SK-N-SH (cell line): ENCODE measurements at regions not wholly inside any gene's neighbourhood (a gene's known extent, or its start where the extent isn't known, plus 50 kb on each side); places are given as distances from the start of the nearest gene placed in this dataset.

Experiments used
- CTCF ChIA-PET: fragments of 300-600, 350-600 bp; formaldehyde crosslinking; extraction: SDS; loops from one replicate; lab custom pipeline; 2021; lab: Yijun Ruan, JAX
- POLR2A ChIA-PET: fragments of 350-600 bp; sonication (Branson Sonifier 250); formaldehyde crosslinking; extraction: SDS; loops from one replicate; lab custom pipeline; 2020; ENCODE audit warnings: antibody characterized with exemption, inconsistent platforms; lab: Yijun Ruan, JAX
- DNase-seq: peaks from one replicate; pipeline ENCODE4 v3.0.0; 2012
- H2AFZ ChIP-seq: fragments of 200-600 bp; sonication (generic); 2 replicates; pipeline ENCODE4 v1.8.1; 2016; ENCODE audit warnings: antibody characterized with exemption, mild to moderate bottlenecking, low read depth
- H3F3A ChIP-seq: fragments of 200-600 bp; sonication (generic); replicated peaks from 2 replicates; pipeline ENCODE3; 2016; ENCODE audit warnings: antibody characterized with exemption, mild to moderate bottlenecking; ENCODE audit not compliant: insufficient read depth
- H3K27ac ChIP-seq, 2 experiments: fragments of 200-500 bp in 1 of 2; fragments of 200-600 bp in 1 of 2; sonication (Bioruptor generic) in 1 of 2; sonication (generic), shearing (Covaris generic) in 1 of 2; 2 replicates each; pipeline versions ENCODE4 v1.5.1 to v1.6.1; 2014 to 2016; ENCODE audit warnings: low read depth in 2 of 2, inconsistent platforms in 1 of 2, low read length in 1 of 2, mild to moderate bottlenecking in 1 of 2, mixed read lengths in 1 of 2
- H3K27me3 ChIP-seq: fragments of 200-600 bp; sonication (generic), shearing (Covaris generic); 2 replicates; pipeline ENCODE4 v1.6.1; 2016; ENCODE audit warnings: mixed run types; ENCODE audit not compliant: insufficient read depth
- H3K36me3 ChIP-seq, 2 experiments: fragments of 200-500 bp in 1 of 2; fragments of 200-600 bp in 1 of 2; sonication (Bioruptor generic) in 1 of 2; sonication (generic) in 1 of 2; replicated peaks in 1 of 2; 2 replicates each; pipeline versions ENCODE3 to v1.5.1; 2014 to 2016; ENCODE audit warnings: low read length in 1 of 2, mild to moderate bottlenecking in 1 of 2; ENCODE audit not compliant: insufficient read depth in 2 of 2, control insufficient read depth in 1 of 2
- H3K4me1 ChIP-seq, 2 experiments: fragments of 200-500 bp in 1 of 2; fragments of 200-600 bp in 1 of 2; sonication (Bioruptor generic) in 1 of 2; sonication (generic), shearing (Covaris generic) in 1 of 2; 2 replicates each; pipeline versions ENCODE4 v1.5.1 to v1.6.1; 2014 to 2016; ENCODE audit warnings: low read depth in 1 of 2, low read length in 1 of 2, mixed run types in 1 of 2; ENCODE audit not compliant: insufficient read depth in 2 of 2, control insufficient read depth in 1 of 2
- H3K4me2 ChIP-seq: fragments of 200-600 bp; sonication (generic), shearing (Covaris generic); 2 replicates; pipeline ENCODE4 v1.6.1; 2017; ENCODE audit warnings: mixed run types
- H3K4me3 ChIP-seq, 2 experiments: fragments of 200-500 bp in 1 of 2; fragments of 200-600 bp in 1 of 2; sonication (Bioruptor generic) in 1 of 2; sonication (generic), shearing (Covaris generic) in 1 of 2; 2 replicates each; pipeline versions ENCODE4 v1.5.1 to v1.8.1; 2014 to 2016; ENCODE audit warnings: low read depth in 2 of 2, inconsistent platforms in 1 of 2, low read length in 1 of 2, mild to moderate bottlenecking in 1 of 2, mixed read lengths in 1 of 2, moderate library complexity in 1 of 2
- H3K79me2 ChIP-seq: fragments of 200-600 bp; sonication (generic); 2 replicates; pipeline ENCODE4 v1.8.1; 2017; ENCODE audit warnings: mild to moderate bottlenecking; ENCODE audit not compliant: insufficient read depth
- H3K9ac ChIP-seq: fragments of 200-600 bp; sonication (generic); 2 replicates; pipeline ENCODE4 v1.6.1; 2017; ENCODE audit warnings: mixed run types
- H3K9me2 ChIP-seq: fragments of 200-600 bp; sonication (generic); 2 replicates; pipeline ENCODE4 v1.6.1; 2017; ENCODE audit warnings: mixed run types
- H3K9me3 ChIP-seq: fragments of 200-600 bp; sonication (generic); 2 replicates; pipeline ENCODE4 v1.6.1; 2017; ENCODE audit warnings: mixed run types, mild to moderate bottlenecking, moderate library complexity
- H4K20me1 ChIP-seq: fragments of 200-600 bp; sonication (generic); 2 replicates; pipeline ENCODE4 v1.6.1; 2017; ENCODE audit warnings: mild to moderate bottlenecking, mixed run types; ENCODE audit not compliant: insufficient read depth
- CHD2 ChIP-seq: fragments of 150-350 bp; IDR thresholded peaks from 2 replicates; pipeline ENCODE4 v1.6.1; 2018; ENCODE audit warnings: low read length; ENCODE audit not compliant: partially characterized antibody
- ELF1 ChIP-seq: IDR thresholded peaks from 2 replicates; pipeline ENCODE4 v1.4.0; 2012
- EZH2phosphoT487 ChIP-seq: fragments of 200-600 bp; sonication (generic); IDR thresholded peaks from 2 replicates; pipeline ENCODE4 v1.6.1; 2017; ENCODE audit warnings: low read depth, mixed run types, mild to moderate bottlenecking, antibody characterized with exemption, moderate library complexity, borderline replicate concordance
- FOXJ3 ChIP-seq: sonication (generic); formaldehyde crosslinking; IDR thresholded peaks from 2 replicates; pipeline ENCODE4 v1.5.1; 2020; ENCODE audit warnings: mild to moderate bottlenecking, missing genetic modification reagents
- JUND ChIP-seq: IDR thresholded peaks from 2 replicates; pipeline ENCODE4 v1.4.0; 2012
- MEF2A ChIP-seq: IDR thresholded peaks from 2 replicates; pipeline ENCODE4 v1.4.0; 2012; ENCODE audit warnings: low read depth, borderline replicate concordance
- NFIC ChIP-seq: IDR thresholded peaks from 2 replicates; pipeline ENCODE4 v1.4.0; 2012; ENCODE audit warnings: borderline replicate concordance
- NRF1 ChIP-seq: IDR thresholded peaks from 2 replicates; pipeline ENCODE4 v1.6.1; 2012; ENCODE audit warnings: low read depth, mild to moderate bottlenecking, low read length
- POLR2AphosphoS5 ChIP-seq: IDR thresholded peaks from 2 replicates; pipeline ENCODE4 v1.6.1; 2012; ENCODE audit warnings: low read depth, low read length
- RAD21 ChIP-seq: IDR thresholded peaks from 2 replicates; pipeline ENCODE4 v1.6.1; 2012; ENCODE audit warnings: mild to moderate bottlenecking, low read length
- RCOR1 ChIP-seq: fragments of 150-350 bp; IDR thresholded peaks from 2 replicates; pipeline ENCODE4 v1.6.1; 2017; ENCODE audit warnings: antibody characterized with exemption, low read length
- YY1 ChIP-seq: IDR thresholded peaks from 2 replicates; pipeline ENCODE4 v1.4.0; 2012; ENCODE audit warnings: low read depth, mild to moderate bottlenecking
- WGBS: methylation state at CpG from one replicate; pipeline ENCODE4 v1.1.6; 2017; ENCODE audit warnings: low lambda C conversion rate; 5-methylcytosine and 5-hydroxymethylcytosine counted together
- TF ChIP-seq, protein P1 (sequence below): IDR thresholded peaks from 2 replicates; pipeline ENCODE4 v1.4.0; 2012; ENCODE audit warnings: low read depth, borderline replicate concordance
- TF ChIP-seq, protein P2 (sequence below): IDR thresholded peaks from 2 replicates; pipeline ENCODE4 v1.6.1; 2012; ENCODE audit warnings: mild to moderate bottlenecking, low read depth, low read length, moderate library complexity
- TF ChIP-seq, protein P3 (sequence below): fragments of 150-350 bp; IDR thresholded peaks from 2 replicates; pipeline ENCODE4 v1.6.1; 2017; ENCODE audit warnings: antibody characterized with exemption, low read length, low read depth, borderline replicate concordance

DNA sequence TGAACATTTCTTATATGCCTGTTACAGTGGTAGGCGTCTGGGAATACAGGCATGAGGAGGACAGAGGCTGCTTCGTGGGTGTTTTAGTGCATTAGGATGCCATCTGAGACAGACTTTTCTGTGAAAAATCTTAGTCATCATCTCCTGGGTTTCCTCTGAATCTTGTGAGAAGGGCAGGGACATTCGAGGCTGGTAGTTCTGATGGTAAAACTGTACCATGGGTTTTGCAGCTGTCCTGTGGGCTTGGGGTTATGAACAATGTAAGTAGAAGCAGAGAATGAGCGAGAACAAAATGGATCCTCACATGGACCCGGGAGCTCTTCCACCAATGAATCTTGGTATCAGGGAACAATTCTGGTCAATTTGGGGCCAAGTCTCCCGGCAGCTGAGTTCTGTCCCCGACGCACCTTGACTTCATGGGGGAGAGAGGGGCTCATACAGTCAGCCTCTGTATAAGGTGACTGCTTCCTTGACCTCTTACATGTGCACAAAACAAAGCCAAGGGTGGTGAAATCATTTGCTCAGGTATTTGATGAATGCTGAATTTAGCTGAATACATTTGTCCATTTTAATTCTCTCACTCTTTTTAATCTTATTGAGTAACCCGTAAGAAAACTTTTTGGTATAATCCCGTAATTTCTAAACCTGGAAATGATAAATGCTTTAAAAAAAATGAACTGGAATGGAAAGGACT, 63.6 kb upstream of the ERRFI1 start (continued):
- TF ChIP-seq, protein P1, sequence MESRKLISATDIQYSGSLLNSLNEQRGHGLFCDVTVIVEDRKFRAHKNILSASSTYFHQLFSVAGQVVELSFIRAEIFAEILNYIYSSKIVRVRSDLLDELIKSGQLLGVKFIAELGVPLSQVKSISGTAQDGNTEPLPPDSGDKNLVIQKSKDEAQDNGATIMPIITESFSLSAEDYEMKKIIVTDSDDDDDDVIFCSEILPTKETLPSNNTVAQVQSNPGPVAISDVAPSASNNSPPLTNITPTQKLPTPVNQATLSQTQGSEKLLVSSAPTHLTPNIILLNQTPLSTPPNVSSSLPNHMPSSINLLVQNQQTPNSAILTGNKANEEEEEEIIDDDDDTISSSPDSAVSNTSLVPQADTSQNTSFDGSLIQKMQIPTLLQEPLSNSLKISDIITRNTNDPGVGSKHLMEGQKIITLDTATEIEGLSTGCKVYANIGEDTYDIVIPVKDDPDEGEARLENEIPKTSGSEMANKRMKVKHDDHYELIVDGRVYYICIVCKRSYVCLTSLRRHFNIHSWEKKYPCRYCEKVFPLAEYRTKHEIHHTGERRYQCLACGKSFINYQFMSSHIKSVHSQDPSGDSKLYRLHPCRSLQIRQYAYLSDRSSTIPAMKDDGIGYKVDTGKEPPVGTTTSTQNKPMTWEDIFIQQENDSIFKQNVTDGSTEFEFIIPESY = no peak
- no peak for TF ChIP-seq POLR2AphosphoS5
- TF ChIP-seq, protein P2, sequence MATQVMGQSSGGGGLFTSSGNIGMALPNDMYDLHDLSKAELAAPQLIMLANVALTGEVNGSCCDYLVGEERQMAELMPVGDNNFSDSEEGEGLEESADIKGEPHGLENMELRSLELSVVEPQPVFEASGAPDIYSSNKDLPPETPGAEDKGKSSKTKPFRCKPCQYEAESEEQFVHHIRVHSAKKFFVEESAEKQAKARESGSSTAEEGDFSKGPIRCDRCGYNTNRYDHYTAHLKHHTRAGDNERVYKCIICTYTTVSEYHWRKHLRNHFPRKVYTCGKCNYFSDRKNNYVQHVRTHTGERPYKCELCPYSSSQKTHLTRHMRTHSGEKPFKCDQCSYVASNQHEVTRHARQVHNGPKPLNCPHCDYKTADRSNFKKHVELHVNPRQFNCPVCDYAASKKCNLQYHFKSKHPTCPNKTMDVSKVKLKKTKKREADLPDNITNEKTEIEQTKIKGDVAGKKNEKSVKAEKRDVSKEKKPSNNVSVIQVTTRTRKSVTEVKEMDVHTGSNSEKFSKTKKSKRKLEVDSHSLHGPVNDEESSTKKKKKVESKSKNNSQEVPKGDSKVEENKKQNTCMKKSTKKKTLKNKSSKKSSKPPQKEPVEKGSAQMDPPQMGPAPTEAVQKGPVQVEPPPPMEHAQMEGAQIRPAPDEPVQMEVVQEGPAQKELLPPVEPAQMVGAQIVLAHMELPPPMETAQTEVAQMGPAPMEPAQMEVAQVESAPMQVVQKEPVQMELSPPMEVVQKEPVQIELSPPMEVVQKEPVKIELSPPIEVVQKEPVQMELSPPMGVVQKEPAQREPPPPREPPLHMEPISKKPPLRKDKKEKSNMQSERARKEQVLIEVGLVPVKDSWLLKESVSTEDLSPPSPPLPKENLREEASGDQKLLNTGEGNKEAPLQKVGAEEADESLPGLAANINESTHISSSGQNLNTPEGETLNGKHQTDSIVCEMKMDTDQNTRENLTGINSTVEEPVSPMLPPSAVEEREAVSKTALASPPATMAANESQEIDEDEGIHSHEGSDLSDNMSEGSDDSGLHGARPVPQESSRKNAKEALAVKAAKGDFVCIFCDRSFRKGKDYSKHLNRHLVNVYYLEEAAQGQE = no peak
- TF ChIP-seq FOXJ3 = no peak
- TF ChIP-seq MEF2A = no peak
- no peak for TF ChIP-seq RCOR1
- TF ChIP-seq, protein P3, sequence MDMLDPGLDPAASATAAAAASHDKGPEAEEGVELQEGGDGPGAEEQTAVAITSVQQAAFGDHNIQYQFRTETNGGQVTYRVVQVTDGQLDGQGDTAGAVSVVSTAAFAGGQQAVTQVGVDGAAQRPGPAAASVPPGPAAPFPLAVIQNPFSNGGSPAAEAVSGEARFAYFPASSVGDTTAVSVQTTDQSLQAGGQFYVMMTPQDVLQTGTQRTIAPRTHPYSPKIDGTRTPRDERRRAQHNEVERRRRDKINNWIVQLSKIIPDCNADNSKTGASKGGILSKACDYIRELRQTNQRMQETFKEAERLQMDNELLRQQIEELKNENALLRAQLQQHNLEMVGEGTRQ = no peak
- no peak for TF ChIP-seq ELF1
- no peak for TF ChIP-seq EZH2phosphoT487
- TF ChIP-seq YY1 = no peak

DNA sequence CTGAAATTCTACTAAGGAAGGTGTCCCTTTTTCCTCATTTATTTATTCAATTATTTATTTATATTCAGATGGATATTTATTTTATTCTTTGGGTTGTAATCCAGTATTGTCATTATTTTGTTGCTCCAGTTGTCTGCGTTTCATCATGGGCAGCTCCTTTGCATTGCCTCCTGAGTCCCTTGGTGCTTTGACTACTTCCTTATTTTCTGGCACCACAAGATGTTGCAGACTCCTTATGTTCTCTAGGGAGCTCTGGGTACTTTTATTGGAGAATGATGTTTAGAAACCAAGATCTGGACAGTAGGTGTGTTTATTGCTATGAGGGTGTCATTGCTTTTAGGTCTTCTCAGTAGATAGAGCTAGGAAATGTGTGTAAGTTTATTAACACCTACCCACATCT, 59.9 kb upstream of the ERRFI1 start:
- Histone ChIP-seq H3K27ac (no peak overlapping the region), H3K4me3 (no peak overlapping the region), H3K4me2 (no peak overlapping the region), H3K9me2 (no peaks in the 10 kb centered on the region), H3F3A (peaks cover 44% of the 10 kb centered on the region), H3K79me2 (no peaks in the 10 kb centered on the region), H2AFZ (no peak overlapping the region), H3K36me3 (no peaks in the 10 kb centered on the region), H3K9me3 (no peaks in the 10 kb centered on the region), H3K4me1 (peaks cover 0 to 14% of the 10 kb centered on the region in 2 experiments; a peak in 2 of 4 replicates), H4K20me1 (no peaks in the 10 kb centered on the region), H3K27me3 (no peaks in the 10 kb centered on the region), H3K9ac (no peak overlapping the region)
- TF ChIP-seq NFIC (no peak), JUND (no peak), MEF2A (no peak), NRF1 (no peak), CHD2 (no peak), RAD21 (no peak)
- WGBS = 92% methylated on average over 1 of the region's 1 CpG
- DNase-seq = no peak
- POLR2A ChIA-PET = no interaction called here
- CTCF ChIA-PET = no interaction called here
